Transverse colon (tissue), 4 donors: ENCODE measurements at regions not wholly inside any gene's neighbourhood (a gene's known extent, or its start where the extent isn't known, plus 50 kb on each side); places are given as distances from the start of the nearest gene placed in this dataset.

Experiments
- CTCF ChIP-seq, 5 experiments: fragments of 200-600 bp in 3 of 5; fragments of 450-650 bp in 2 of 5; sonication (generic) in 3 of 5; IDR thresholded peaks; 1 replicate in 2 of 5; 2 replicates in 3 of 5; pipeline ENCODE4 v1.5.1; 2016 to 2017; ENCODE audit warnings: antibody characterized with exemption in 5 of 5, inconsistent platforms in 3 of 5, mild to moderate bottlenecking in 2 of 5, moderate library complexity in 1 of 5
- EP300 ChIP-seq: sonication (generic); formaldehyde crosslinking; IDR thresholded peaks from one replicate; pipeline ENCODE4 v1.6.1; 2017; ENCODE audit warnings: antibody characterized with exemption, low read depth
- POLR2A ChIP-seq: fragments of 450-650 bp; IDR thresholded peaks from one replicate; pipeline ENCODE4 v1.6.1; 2016; ENCODE audit warnings: antibody characterized with exemption, mild to moderate bottlenecking, moderate library complexity
- POLR2AphosphoS5 ChIP-seq, 3 donors: sonication (generic); formaldehyde crosslinking; IDR thresholded peaks; one replicate each; pipeline ENCODE4 v1.6.1; 2016; ENCODE audit warnings: antibody characterized with exemption in 3 of 3

- TF ChIP-seq POLR2AphosphoS5 (IDR thresholded peaks at IDR 0.05), result no peak
- no peak for TF ChIP-seq CTCF (IDR thresholded peaks at IDR 0.05)
- TF ChIP-seq POLR2A, result no peak
- TF ChIP-seq EP300, result no peak
Measured at GRCh38 chr11:91170711-91171110, 947.9 kb upstream of the CHORDC1 start.
